HG03103 (cell line): ENCODE measurements at regions not wholly inside any gene's neighbourhood (a gene's known extent, or its start where the extent isn't known, plus 50 kb on each side); places are given as distances from the start of the nearest gene placed in this dataset.

Experiments used
- ATAC-seq: cut with Tn5 transposase; IDR thresholded peaks from one replicate; pipeline ENCODE4 v1.9.1; 2021; ENCODE audit warnings: low read depth; ENCODE audit not compliant: unreplicated experiment

- ATAC-seq = no peak
Measured at GRCh38 chr10:44593952-44594351, 209.1 kb upstream of the CXCL12 start.

GRCh38 chr10:44607116-44607515, 222.2 kb upstream of the CXCL12 start:
- ATAC-seq = no peak

- no peak for ATAC-seq
Measured at GRCh38 chr10:44618910-44619309, 234.0 kb upstream of the CXCL12 start.

GRCh38 chr10:44619521-44619920, 234.6 kb upstream of the CXCL12 start:
- ATAC-seq = no peak

GRCh38 chr10:44619975-44620374, 235.1 kb upstream of the CXCL12 start:
- no peak for ATAC-seq

GRCh38 chr10:44627591-44628354, 242.9 kb upstream of the CXCL12 start:
- ATAC-seq = no peak

GRCh38 chr10:44628921-44629320, 244.0 kb upstream of the CXCL12 start:
- ATAC-seq = no peak

- ATAC-seq = no peak
Measured at GRCh38 chr10:44635176-44635575, 250.3 kb upstream of the CXCL12 start.

- no peak for ATAC-seq
Measured at GRCh38 chr10:44636625-44637024, 251.7 kb upstream of the CXCL12 start.

- no peak for ATAC-seq
Measured at GRCh38 chr10:44640429-44640828, 255.5 kb upstream of the CXCL12 start.

- no peak for ATAC-seq
Measured at GRCh38 chr10:44647473-44647872, 262.6 kb upstream of the CXCL12 start.

- ATAC-seq = no peak
Measured at GRCh38 chr10:44647877-44648542, 263.1 kb upstream of the CXCL12 start.

- ATAC-seq = no peak
Measured at GRCh38 chr10:44650691-44651661, 260.2 kb upstream of the TMEM72 start.

GRCh38 chr10:44651834-44652233, 259.3 kb upstream of the TMEM72 start:
- ATAC-seq = no peak

- no peak for ATAC-seq
Measured at GRCh38 chr10:44659320-44659719, 251.8 kb upstream of the TMEM72 start.

GRCh38 chr10:44660271-44660670, 250.9 kb upstream of the TMEM72 start:
- ATAC-seq = no peak

- ATAC-seq = no peak
Measured at GRCh38 chr10:44662051-44662450, 249.1 kb upstream of the TMEM72 start.

GRCh38 chr10:44668336-44668735, 242.8 kb upstream of the TMEM72 start:
- ATAC-seq = no peak

GRCh38 chr10:44671319-44671718, 239.8 kb upstream of the TMEM72 start:
- ATAC-seq = no peak

GRCh38 chr10:44673245-44673983, 237.7 kb upstream of the TMEM72 start:
- ATAC-seq = no peak
